ENCODE measurements at regions not wholly inside any gene's neighbourhood (a gene's known extent, or its start where the extent isn't known, plus 50 kb on each side); places are given as distances from the start of the nearest gene placed in this dataset.

- no peak overlapping the region for H2BK15ac ChIP-seq (ENCODE audit: low read length)
- H4K20me1 ChIP-seq (replicated peaks in 1 of 2; ENCODE audit: control insufficient read depth in 1 of 2, insufficient read depth in 2 of 2, low read length in 2 of 2) = no peaks in the 10 kb centered on the region
- H3K14ac ChIP-seq (ENCODE audit: insufficient read length) = no peak overlapping the region
- no peaks in the 10 kb centered on the region for H3K27me3 ChIP-seq (replicated peaks in 1 of 4; ENCODE audit: control insufficient read depth in 3 of 4, extremely low read depth in 1 of 4, insufficient read depth in 3 of 4, low read length in 3 of 4)
- no peaks in the 10 kb centered on the region for H3K36me3 ChIP-seq (ENCODE audit: control insufficient read depth in 2 of 4, insufficient read depth in 4 of 4, low read length in 3 of 4)
- H3K56ac ChIP-seq (replicated peaks; ENCODE audit: insufficient read length, low read depth, low read length) = no peak overlapping the region
- DNase-seq (ENCODE audit: low read depth in 1 of 2, low spot score in 2 of 2) (no peak), FAIRE-seq (no peak)
- no peak overlapping the region for H3K23ac ChIP-seq (ENCODE audit: insufficient read length)
- no peak overlapping the region for H2BK12ac ChIP-seq (ENCODE audit: low read depth, low read length)
- H2BK5ac ChIP-seq (ENCODE audit: low read depth, low read length) = no peak overlapping the region
- no peaks in the 10 kb centered on the region; a peak in 1 of 7 replicates for H3K4me1 ChIP-seq (replicated peaks in 1 of 4; ENCODE audit: control insufficient read depth in 3 of 4, insufficient read depth in 4 of 4, low read length in 3 of 4)
- no peaks in the 10 kb centered on the region for H3K79me1 ChIP-seq (ENCODE audit: low read depth, low read length)
- POLR2A ChIA-PET (ENCODE audit: partially characterized antibody) = interaction anchor here (0.6 kb wide), 1 partner anchor 93 kb away, joined by 3 read pairs; no protein-coding TSS in a partner anchor
- no peak overlapping the region for H3K9ac ChIP-seq (replicated peaks in 1 of 4; ENCODE audit: extremely low read depth in 1 of 4, low read depth in 3 of 4, low read length in 3 of 4)
- H4K91ac ChIP-seq (replicated peaks; ENCODE audit: insufficient read length, low read length) = no peak overlapping the region
- H3K4me2 ChIP-seq (ENCODE audit: insufficient read depth in 1 of 2, low read depth in 2 of 2, low read length in 2 of 2) = no peak overlapping the region
- no peaks in the 10 kb centered on the region for H3K79me2 ChIP-seq (ENCODE audit: control insufficient read depth in 1 of 2, insufficient read depth in 2 of 2, low read length in 2 of 2)
- H3K4ac ChIP-seq (replicated peaks; ENCODE audit: insufficient read length, low read depth, low read length) = no peak overlapping the region
- no peak overlapping the region for H4K5ac ChIP-seq (ENCODE audit: insufficient read length, low read depth, low read length)
- H3K9me3 ChIP-seq (ENCODE audit: insufficient read depth in 2 of 2, low read depth in 1 of 2, low read length in 1 of 2) = no peaks in the 10 kb centered on the region
- no peak overlapping the region for H2AK5ac ChIP-seq (ENCODE audit: low read depth, low read length)
- 88% methylated on average over 4 of the region's 4 CpGs; no CpG with 5 or more reads in 1 of the 2 experiments for WGBS, 2 experiments (ENCODE audit: extremely low coverage in 1 of 2, insufficient coverage in 1 of 2, insufficient read length in 1 of 2, insufficient replicate concordance in 2 of 2, low coverage in 1 of 2, low lambda C conversion rate in 2 of 2, missing lambda C conversion rate in 1 of 2)
- no peak overlapping the region for H3K18ac ChIP-seq (ENCODE audit: extremely low read depth, low read length)
- no peaks in the 10 kb centered on the region for H3K23me2 ChIP-seq (ENCODE audit: low read depth, low read length)
- CTCF ChIA-PET (ENCODE audit: partially characterized antibody) = interaction anchor here (0.6 to 7.1 kb wide), 4 partner anchors 8 to 78 kb away, joined by 3 to 140 read pairs (median 22); no protein-coding TSS in a partner anchor
- H2BK120ac ChIP-seq (replicated peaks; ENCODE audit: low read depth, low read length) = no peak overlapping the region
- no peak overlapping the region for H3K4me3 ChIP-seq (ENCODE audit: extremely low read depth in 1 of 4, insufficient read depth in 2 of 4, low read depth in 3 of 4, low read length in 4 of 4)
- H3K27ac ChIP-seq (ENCODE audit: low read depth, low read length) = no peak overlapping the region
- H2BK20ac ChIP-seq (ENCODE audit: low read length) = no peak overlapping the region
- no peak overlapping the region for H4K8ac ChIP-seq (ENCODE audit: extremely low read depth, insufficient read depth, low read length)
- no peak overlapping the region for H2AFZ ChIP-seq (ENCODE audit: low read length)
- TF ChIP-seq MAFK (IDR thresholded peaks at IDR 0.05; ENCODE audit: low read depth, low read length) = no peak
- TF ChIP-seq ZNF274 (IDR thresholded peaks at IDR 0.05; ENCODE audit: borderline replicate concordance, extremely low read depth, low read length) = no peak
- TF ChIP-seq EGR1 (IDR thresholded peaks at IDR 0.05; ENCODE audit: borderline replicate concordance, low read depth, low read length) = no peak
- no peak for TF ChIP-seq ASH2L (IDR thresholded peaks at IDR 0.05; ENCODE audit: low read length)
- no peak for TF ChIP-seq CTCF (IDR thresholded peaks at IDR 0.05; ENCODE audit: control extremely low read depth in 1 of 3, insufficient read depth in 1 of 3, low read depth in 1 of 3, low read length in 3 of 3)
- no peak for TF ChIP-seq BACH1 (IDR thresholded peaks at IDR 0.05; ENCODE audit: low read length)
- TF ChIP-seq NANOG (IDR thresholded peaks at IDR 0.05; ENCODE audit: insufficient read depth, low read depth, low read length, poor library complexity, severe bottlenecking) = no peak
- no peak for TF ChIP-seq CTBP2 (IDR thresholded peaks at IDR 0.05; ENCODE audit: borderline replicate concordance, insufficient read depth, insufficient read length, low read length)
- TF ChIP-seq EP300 (IDR thresholded peaks at IDR 0.05; ENCODE audit: borderline replicate concordance in 1 of 2, low read depth in 2 of 2, low read length in 2 of 2) = no peak
- no peak for TF ChIP-seq SIRT6 (IDR thresholded peaks at IDR 0.05; ENCODE audit: low read length)
- no peak for TF ChIP-seq YY1 (IDR thresholded peaks at IDR 0.05; ENCODE audit: low read depth, low read length)
- no peak for TF ChIP-seq CEBPB (IDR thresholded peaks at IDR 0.05; ENCODE audit: low read depth, low read length)
- no peak for TF ChIP-seq FOSL1 (IDR thresholded peaks at IDR 0.05; ENCODE audit: insufficient read depth, low read depth, low read length)
Observed at GRCh38 chr16:82340531-82340930, 170.5 kb upstream of the MPHOSPH6 start.

All from H1 (cell line).